ENCODE measurements at regions not wholly inside any gene's neighbourhood (a gene's known extent, or its start where the extent isn't known, plus 50 kb on each side); places are given as distances from the start of the nearest gene placed in this dataset.

DNA sequence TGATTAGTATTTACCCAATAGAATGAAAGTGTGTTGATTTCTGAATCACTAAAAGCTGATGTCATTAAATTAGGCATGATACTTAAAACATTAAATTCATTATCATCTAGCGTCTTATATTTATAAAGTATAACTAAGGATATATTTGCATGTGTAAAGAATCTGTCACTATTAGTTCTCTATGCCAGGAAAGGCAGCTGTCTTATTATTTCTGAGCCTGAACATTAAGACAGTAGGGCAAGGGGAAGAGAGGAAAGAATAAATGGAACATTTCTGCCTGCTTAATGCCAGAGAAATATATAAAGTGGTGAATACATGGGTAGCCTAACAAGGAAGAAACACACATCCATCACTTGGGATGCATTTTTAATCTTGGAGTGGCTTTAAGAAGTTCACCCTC lies 965.1 kb upstream of the TMEM132C start:
- TF ChIP-seq, protein P1, sequence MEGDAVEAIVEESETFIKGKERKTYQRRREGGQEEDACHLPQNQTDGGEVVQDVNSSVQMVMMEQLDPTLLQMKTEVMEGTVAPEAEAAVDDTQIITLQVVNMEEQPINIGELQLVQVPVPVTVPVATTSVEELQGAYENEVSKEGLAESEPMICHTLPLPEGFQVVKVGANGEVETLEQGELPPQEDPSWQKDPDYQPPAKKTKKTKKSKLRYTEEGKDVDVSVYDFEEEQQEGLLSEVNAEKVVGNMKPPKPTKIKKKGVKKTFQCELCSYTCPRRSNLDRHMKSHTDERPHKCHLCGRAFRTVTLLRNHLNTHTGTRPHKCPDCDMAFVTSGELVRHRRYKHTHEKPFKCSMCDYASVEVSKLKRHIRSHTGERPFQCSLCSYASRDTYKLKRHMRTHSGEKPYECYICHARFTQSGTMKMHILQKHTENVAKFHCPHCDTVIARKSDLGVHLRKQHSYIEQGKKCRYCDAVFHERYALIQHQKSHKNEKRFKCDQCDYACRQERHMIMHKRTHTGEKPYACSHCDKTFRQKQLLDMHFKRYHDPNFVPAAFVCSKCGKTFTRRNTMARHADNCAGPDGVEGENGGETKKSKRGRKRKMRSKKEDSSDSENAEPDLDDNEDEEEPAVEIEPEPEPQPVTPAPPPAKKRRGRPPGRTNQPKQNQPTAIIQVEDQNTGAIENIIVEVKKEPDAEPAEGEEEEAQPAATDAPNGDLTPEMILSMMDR (IDR thresholded peaks at IDR 0.05): no peak
- TF ChIP-seq ZFX (IDR thresholded peaks at IDR 0.05; ENCODE audit: borderline replicate concordance): no peak
- no peak overlapping the region for H3K27ac ChIP-seq

DNA sequence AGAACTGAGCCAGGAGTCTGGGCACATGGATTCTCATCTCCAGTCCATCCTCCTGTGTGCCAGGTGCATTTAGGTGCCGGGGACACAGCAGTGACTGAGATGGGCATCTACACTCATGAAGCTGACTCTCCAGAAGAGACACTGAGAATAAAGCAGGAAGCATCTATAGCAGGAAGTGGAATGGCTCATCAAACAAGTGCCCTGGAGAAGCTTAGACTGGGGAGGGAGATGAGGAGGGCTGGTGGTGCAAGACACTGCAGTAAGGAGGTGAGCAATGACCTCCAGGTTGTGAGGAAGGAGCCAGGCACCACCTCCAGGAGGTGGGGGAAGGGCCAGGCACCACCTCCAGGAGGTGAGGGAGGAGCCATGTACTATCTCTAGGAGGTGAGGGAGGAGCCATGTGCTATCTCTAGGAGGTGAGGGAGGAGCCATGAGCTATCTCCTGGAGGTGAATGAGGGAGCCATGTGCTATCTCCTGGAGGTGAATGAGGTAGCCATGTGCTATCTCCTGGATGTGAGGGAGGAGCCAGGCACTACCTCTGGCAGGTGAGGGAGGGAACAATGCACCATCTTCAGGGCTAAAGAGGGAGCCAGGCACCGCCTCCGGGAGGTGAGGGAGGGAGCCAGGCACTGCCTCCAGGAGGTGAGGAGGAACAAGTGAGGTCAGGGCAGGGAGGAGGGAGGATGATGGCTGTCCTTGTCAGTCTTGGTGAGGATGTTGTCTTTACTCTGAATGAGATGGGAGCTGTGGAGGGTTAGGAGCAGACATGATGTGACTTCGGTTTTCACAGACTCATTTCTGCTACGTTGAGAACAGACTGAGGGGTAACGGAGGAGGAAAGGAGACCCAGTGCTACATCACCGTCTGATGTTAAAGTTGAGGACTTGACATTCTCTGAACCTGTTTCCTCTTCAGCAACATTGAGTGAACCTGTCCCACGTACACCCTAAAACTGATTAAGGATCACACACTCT lies 961.9 kb upstream of the TMEM132C start:
- TF ChIP-seq ZFX (IDR thresholded peaks at IDR 0.05; ENCODE audit: borderline replicate concordance): no peak
- TF ChIP-seq, protein P1 (IDR thresholded peaks at IDR 0.05): no peak
- H3K27ac ChIP-seq: no peak overlapping the region

GRCh38 chr12:127306604-127307215 lies 960.3 kb upstream of the TMEM132C start:
- no peak for TF ChIP-seq ZFX (IDR thresholded peaks at IDR 0.05; ENCODE audit: borderline replicate concordance)
- TF ChIP-seq, protein P1 (IDR thresholded peaks at IDR 0.05): no peak
- no peak overlapping the region for H3K27ac ChIP-seq

DNA sequence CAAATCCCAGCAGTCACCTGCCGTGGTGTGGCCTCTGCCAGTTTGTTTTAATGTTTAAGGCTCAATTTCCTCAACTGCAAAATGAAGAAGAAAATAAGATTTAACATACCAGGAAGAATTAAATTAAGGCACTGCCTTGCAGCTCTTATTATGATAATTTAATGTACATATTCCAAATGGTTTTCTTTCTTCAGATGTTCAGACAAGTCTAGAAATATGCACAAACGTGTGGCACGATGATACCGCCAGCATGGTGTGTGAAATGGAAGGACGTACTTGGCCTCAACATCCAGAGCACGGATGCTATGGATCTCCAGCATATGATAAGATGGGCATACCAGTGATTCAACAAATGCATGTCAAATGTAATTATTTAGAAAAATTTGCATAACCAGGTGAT lies 959.4 kb upstream of the TMEM132C start:
- no peak for TF ChIP-seq ZFX (IDR thresholded peaks at IDR 0.05; ENCODE audit: borderline replicate concordance)
- TF ChIP-seq, protein P1 (IDR thresholded peaks at IDR 0.05): no peak
- no peak overlapping the region for H3K27ac ChIP-seq

DNA sequence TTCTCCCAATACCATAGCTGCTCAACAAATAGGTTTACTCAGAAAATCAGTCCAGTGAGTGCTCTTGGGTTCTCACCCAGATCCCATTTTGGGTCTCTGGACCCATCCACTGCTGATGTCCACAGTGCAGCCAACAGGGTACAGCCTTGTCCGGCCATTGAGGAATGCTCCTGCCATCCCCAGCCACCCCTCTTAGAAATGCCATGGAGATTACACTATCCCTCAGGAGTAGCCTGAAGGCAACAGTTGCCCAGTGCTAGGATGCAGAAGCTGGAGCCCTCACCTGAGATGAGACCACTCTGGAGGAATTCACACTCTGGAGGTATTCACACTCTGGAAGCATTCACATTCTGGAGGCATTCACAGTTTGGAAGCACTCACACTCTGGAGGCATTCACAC lies 958.8 kb upstream of the TMEM132C start:
- no peak overlapping the region for H3K27ac ChIP-seq
- no peak for TF ChIP-seq ZFX (IDR thresholded peaks at IDR 0.05; ENCODE audit: borderline replicate concordance)
- TF ChIP-seq, protein P1 (IDR thresholded peaks at IDR 0.05): no peak

DNA sequence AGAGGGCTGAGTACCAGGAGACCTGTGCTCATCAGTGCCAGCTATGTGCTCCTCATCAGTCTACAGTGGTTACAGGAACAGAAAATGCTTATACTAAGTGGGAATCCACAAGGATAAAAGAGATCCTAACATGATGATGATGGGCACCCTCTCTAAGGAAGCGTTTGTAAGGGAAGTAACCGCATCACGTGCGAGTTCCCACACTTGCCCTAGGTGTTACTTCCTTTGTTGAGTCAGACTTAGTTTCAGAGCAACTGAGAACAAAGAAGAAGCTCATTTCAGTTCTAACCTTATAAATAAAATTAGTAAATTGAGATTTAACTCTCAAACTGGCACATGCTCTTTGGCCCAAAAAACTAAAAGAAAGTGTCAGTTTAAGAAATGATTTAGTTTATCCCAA lies 956.4 kb upstream of the TMEM132C start:
- H3K27ac ChIP-seq: no peak overlapping the region

More for the DNA sequence above, 956.4 kb upstream of the TMEM132C start:
- TF ChIP-seq, protein P1 (IDR thresholded peaks at IDR 0.05): no peak
- no peak for TF ChIP-seq ZFX (IDR thresholded peaks at IDR 0.05; ENCODE audit: borderline replicate concordance)
